H7 (cell line): ENCODE measurements at regions not wholly inside any gene's neighbourhood (a gene's known extent, or its start where the extent isn't known, plus 50 kb on each side); places are given as distances from the start of the nearest gene placed in this dataset.

Source experiments
- DNase-seq: peaks from one replicate; pipeline ENCODE4 v3.0.0; 2012
- H3K27me3 ChIP-seq: 2 replicates; pipeline ENCODE4 v1.6.0; 2011; ENCODE audit warnings: mild to moderate bottlenecking, low read length; ENCODE audit not compliant: control insufficient read depth, insufficient read depth
- H3K36me3 ChIP-seq: replicated peaks from 2 replicates; pipeline ENCODE4 v1.5.1; 2011; ENCODE audit warnings: low read length; ENCODE audit not compliant: control insufficient read depth, insufficient read depth
- H3K4me3 ChIP-seq: 2 replicates; pipeline ENCODE4 v1.5.1; 2011; ENCODE audit warnings: low read depth, mild to moderate bottlenecking, control low read depth, low read length, moderate library complexity; ENCODE audit not compliant: insufficient read depth

DNA sequence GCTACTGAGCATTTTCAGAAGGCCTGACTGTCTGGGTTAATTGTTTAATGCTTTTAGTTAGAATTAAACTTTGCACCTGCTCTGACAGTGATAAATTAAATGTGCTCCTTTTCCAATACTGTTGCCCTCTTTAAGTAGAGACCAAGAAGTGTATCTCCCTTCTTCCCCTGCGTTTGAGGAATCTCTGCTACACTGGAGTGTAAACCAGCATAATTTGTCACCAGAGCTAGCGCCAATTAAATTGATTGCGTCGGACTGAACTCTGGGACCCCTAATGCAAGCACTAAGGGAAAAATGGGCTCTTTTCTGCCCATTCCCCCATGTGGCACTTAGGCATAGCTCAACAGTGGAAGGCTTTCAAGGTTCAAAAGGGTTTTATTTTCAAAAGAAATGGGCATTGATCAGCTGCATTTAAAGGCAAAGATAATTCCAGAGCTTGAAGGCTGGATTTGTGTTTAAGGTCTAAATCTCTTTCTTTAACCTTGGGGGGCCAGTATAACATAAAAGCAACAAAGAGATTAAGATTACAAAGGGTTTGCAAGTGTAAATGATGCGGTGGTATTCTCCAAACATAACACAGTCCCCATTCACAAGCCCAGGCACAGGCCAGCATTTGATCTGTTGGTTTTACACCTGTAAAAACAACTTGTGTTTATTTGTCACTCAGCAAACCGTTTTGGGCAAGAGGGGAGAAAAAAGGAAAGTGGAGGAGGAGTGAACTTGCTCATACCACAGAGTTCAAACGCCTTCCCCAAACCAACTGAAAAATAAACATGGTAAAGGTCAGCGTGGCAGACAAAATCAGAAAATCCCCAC lies 427.6 kb downstream of the BCL11A start:
- DNase-seq: no peak
- Histone ChIP-seq H3K36me3 (no peaks in the 10 kb centered on the region), H3K4me3 (no peak overlapping the region), H3K27me3 (no peaks in the 10 kb centered on the region)

DNA sequence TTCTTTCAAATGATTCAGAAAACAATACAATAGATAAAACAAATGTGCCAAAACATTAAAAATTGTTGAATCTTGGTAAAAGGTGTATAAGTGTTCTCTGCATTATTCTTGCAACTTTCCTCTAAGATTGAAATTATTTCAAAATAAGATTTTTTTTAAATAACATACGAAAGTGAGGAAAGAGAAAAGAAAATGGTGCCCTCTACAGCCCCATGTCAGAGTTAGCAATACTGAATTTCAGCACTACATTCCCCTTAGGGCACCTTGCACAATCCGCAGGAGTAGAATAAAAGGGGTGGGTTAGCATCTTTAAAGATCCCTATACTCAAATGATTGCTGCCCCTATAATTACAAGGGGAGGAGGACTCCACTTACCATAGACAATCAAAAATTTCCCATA lies 433.7 kb downstream of the BCL11A start:
- no peak overlapping the region for H3K4me3 ChIP-seq
- no peaks in the 10 kb centered on the region for H3K27me3 ChIP-seq
- H3K36me3 ChIP-seq: no peaks in the 10 kb centered on the region
- DNase-seq: no peak

DNA sequence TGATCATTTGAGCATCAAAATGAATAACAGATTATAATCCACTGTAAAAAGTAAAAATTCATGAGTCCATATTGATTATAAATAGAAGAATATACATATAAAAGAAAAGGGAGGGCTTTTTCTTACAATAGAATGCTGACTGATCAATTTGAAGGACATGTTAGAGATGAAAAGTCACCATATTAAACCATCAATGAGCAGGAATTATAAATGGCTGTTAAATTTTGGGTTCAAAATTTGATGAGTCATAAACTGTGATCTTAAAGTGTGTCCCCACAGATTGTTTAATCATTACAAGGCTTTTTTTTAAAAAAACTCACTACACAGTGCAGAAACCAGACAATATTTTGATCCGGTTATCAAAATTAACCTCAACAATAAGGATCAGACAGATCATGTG lies 434.5 kb downstream of the BCL11A start:
- no peaks in the 10 kb centered on the region for H3K36me3 ChIP-seq
- H3K27me3 ChIP-seq: no peaks in the 10 kb centered on the region
- no peak overlapping the region for H3K4me3 ChIP-seq
- DNase-seq: no peak

DNA sequence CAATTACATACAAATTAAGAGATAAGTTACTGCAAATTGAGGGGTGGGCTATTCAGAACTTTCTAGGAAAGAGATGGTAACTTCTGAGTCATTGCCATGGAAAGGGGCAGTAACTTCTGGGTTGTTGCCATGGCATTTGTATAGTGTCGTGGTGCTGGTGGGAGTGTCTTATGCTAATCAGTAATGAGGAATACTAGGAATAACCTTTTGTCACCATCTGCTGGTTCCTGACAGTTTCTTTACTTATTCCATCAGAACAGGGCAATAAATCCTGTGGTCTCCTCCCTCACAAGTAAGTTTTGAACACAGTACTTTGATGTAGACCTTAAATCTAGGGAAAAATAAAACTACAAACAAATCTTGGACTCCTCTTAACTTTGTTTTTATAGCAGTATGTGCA lies 435.4 kb downstream of the BCL11A start:
- Histone ChIP-seq H3K4me3 (no peak overlapping the region), H3K27me3 (no peaks in the 10 kb centered on the region), H3K36me3 (no peaks in the 10 kb centered on the region)
- no peak for DNase-seq

DNA sequence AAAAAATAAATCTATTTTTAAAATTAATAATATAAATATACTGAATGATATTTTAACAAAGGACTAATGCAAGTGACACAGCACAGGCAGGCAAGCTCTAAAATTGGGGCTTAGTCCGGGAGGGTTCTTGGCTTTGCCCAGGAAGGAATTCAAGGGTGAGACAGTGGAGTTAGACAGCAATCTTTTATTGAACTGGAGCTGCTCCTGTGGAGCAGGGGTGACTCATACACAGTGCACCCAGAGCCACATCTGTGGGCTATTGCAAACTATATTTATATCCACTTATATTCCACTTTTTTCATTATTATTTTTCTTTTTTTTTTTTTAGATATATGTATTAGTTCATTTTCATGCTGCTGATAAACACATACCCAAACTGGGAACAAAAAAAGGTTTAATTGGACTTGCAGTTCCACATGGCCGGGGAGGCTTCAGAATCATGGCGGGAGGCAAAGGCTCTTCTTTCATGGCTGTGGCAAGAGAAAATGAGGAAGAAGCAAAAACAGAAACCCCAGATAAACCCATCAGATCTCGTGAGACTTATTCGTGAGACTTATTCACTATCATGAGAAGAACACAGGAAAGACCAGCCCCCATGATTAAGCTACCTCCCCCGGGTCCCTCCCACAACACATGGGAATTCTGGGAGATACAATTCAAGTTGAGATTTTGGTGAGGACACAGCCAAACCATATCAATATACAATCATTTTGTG lies 437.1 kb downstream of the BCL11A start:
- no peaks in the 10 kb centered on the region for H3K27me3 ChIP-seq
- H3K36me3 ChIP-seq: no peaks in the 10 kb centered on the region
- no peak overlapping the region for H3K4me3 ChIP-seq
- no peak for DNase-seq

DNA sequence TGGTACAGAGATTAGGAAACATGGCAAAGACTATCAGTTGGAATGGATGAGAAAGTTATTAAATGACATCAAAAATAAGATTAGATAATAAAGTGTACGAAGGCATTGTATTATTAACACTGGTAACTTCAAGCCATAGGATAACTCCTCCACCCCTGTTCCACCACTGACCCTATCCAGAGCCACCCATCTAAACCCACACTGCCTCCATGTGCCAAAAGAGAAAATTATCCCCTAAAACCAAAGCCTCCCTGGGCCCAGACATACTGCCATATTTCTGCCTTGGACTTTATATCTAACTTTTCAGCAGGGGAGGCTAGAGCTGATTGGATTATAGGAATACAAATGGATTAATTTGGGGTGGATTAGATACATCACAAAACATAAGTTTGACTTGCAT lies 443.7 kb downstream of the BCL11A start:
- peak; percentile 21 for DNase-seq
- Histone ChIP-seq H3K27me3 (no peaks in the 10 kb centered on the region), H3K4me3 (no peak overlapping the region), H3K36me3 (no peaks in the 10 kb centered on the region)

DNA sequence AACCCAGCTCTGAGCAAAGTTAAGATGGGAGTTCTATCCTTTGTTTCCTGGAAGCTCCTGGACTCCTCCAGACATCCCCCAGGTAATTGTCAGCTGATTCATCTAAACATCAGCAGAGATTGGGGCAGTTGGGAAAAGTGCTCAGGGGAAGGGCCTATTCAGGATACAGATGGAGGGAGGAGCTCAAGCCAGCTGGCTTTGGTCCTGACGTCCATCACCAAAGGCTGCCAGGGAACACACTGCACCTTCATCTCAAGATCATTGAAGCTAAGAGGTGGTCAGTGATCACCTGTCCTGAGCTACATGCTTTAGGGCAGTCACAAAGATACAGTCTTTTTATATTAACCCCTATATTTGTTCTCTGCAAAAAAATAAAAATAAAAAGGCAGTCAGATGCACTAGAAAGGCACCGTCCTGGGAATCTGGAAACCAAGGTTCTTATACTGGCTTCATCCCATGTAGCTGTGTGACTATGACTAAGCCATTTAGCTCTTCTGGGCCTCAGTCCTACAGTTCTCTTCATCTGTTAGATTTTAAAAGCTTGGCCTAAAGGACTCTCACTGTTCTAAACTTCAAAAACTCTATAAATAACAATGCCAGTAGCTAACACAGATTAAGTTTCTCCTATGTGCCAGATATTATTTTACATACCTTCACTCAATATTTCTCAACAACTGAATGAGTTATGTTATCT lies 446.5 kb downstream of the BCL11A start:
- no peak overlapping the region for H3K4me3 ChIP-seq
- DNase-seq: no peak
- H3K36me3 ChIP-seq: no peaks in the 10 kb centered on the region
- no peaks in the 10 kb centered on the region for H3K27me3 ChIP-seq

DNA sequence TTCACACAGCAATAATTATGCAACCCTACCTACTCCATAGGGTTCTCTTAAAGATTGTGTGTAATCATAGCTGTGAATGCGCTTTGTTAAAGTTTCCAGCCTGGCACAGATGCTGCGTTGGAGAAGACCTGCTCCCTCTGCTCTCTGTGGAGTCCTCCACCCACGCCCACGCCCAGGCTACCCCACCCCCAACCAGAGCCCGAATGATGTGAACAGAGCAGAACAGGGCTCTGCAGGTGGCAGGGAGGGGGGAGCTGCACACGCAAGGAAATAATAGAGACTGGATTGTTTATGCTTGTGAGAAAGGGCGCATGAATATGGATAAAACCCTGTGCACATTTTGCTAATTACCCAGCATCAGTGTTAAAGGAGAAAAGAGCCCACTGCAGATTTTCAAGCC lies 447.5 kb downstream of the BCL11A start:
- DNase-seq: no peak
- Histone ChIP-seq H3K36me3 (no peaks in the 10 kb centered on the region), H3K4me3 (no peak overlapping the region), H3K27me3 (no peaks in the 10 kb centered on the region)

DNA sequence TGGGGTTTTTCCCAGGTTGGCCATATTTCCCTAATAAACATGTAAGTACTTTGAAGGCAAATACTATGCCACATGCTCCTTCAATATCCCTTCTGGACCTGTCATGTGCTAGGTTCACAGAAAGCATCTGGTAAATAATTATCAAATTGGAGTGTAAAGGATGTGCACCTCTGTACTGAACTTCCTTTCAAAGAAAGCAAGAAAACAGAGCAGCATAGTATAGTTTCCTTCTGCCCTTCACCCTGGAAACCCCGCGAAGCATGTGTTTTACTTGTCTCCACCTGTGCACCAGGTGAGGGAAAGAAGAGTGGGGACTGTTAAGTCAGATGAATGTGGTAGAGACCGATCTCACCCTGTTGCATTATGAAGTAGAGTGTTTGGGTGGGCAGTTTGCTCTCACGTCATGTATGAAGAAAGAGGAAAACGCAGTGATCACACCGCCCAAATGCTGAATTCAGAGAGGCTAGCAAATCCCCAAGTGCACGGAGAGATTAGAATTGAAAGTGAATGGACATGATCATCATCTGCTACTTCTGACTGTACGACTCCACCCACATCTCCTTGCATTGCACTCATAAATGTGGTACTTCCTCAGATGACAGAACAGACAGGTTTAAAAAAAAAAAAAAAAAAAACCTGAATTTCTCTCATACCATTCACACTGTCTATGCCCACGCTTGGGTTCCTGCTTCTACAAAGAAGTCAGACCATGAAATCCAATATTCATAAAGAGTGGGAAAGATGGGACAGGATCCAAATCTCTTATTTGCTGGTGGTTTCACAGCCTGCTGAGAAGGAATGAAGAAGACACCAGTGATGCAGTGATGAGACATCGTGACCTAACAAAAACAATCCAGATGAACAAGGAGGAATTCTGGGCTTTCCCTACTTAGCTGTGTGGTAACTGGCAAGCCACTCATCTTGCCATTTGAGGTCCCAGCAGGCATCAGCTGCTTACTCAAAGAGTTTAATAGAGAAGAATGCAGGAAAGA lies 448.6 kb downstream of the BCL11A start:
- Histone ChIP-seq H3K36me3 (no peaks in the 10 kb centered on the region), H3K27me3 (no peaks in the 10 kb centered on the region), H3K4me3 (no peak overlapping the region)
- DNase-seq: no peak

DNA sequence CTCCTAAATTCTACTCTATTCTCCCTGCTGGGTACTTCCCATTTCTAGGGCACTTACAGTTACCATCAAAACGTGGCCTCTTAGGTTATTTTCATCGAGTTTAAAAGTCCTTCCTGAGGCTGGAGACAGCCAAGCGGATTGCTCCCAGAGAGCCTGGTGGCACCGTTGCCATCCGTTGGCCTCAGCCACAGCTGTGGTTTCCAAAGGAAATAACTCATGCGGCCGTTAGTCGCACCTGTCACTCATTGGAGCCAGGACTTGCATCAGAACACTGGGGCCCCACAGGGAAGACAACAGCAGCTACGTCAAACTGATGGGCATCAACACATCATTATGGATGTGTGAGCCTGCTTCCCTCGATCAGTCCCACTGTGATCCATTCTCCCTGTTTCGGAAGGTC lies 453.4 kb downstream of the BCL11A start:
- no peak overlapping the region for H3K4me3 ChIP-seq
- no peaks in the 10 kb centered on the region for H3K36me3 ChIP-seq
- no peak for DNase-seq
- no peaks in the 10 kb centered on the region for H3K27me3 ChIP-seq

DNA sequence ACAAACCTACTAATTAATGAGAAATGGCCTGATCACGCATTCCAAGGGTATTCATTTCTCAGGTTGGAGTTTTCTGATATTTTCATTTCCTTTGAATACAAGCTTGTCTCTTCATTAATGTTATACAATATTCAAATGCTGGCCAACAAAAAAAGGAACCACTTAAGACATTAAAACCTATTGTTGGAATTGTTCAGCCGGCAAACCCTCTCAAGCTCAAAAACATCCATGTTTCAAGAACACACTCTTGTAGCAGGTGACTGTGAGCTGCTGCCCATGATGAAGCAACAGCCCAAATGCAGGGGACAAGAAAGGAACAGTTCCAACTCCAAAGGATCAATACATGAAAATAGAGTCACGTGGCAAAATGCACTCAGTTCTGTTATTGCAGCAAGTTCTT lies 454.5 kb downstream of the BCL11A start:
- no peak for DNase-seq
- Histone ChIP-seq H3K4me3 (no peak overlapping the region), H3K36me3 (no peaks in the 10 kb centered on the region), H3K27me3 (no peaks in the 10 kb centered on the region)

DNA sequence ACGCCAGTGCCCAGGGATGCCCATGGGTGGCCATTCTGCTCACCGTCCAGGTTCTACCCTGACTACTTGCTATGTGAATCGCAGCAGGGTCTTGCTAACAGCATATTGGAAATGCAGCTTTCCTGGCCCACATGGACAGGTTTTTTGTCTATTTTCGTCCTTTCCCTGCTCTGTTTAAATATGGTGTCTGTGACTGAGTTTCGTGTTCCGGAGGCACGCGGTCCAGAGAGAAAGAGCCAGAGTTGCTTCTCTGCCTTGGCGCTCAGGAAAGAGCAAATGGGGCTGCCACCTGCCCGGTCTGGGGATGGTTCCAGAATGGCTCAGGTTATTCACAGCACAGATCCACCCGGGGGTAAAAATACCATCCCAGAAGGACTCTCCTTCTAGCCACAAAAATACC lies 456.2 kb downstream of the BCL11A start:
- Histone ChIP-seq H3K36me3 (no peaks in the 10 kb centered on the region), H3K27me3 (no peaks in the 10 kb centered on the region), H3K4me3 (no peak overlapping the region)
- no peak for DNase-seq

DNA sequence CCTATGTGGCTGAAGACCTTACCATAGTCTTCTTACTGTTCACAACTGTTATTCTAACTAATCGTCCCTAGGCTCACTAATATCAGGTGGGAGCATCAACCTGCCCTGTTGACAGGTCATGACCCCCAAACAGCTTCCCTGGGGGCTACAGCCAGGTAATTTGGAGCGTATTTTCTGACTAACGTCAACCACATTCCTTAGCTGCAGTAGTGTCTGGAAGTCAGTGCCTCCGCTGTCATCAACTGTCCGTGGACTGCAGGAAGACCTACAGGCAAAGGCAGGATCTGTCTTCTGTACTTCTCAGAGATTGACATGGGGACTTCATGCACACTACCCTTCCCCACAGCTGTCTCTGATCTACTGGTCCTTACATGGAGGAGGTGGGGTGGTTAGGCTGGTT lies 456.9 kb downstream of the BCL11A start:
- Histone ChIP-seq H3K4me3 (no peak overlapping the region), H3K36me3 (no peaks in the 10 kb centered on the region), H3K27me3 (no peaks in the 10 kb centered on the region)
- no peak for DNase-seq

DNA sequence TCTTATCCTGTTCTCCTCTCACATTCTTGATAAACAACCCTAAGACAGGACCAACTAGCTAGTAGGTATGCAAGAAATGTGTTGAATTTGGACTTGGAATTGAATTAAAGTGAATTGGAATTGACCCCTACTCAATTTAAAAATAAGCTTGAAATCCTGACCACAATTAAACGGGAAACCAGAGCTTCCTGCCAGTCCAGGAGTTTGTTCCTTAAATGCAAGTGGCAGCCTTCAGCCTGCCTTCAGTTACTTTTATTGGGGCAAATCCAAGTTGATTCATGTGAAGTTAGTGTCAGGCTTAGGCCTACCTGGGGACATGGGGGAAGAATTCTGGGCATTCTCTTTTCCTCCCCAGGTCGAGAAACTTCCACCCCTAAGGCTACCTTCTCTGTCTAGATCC lies 457.6 kb downstream of the BCL11A start:
- no peak for DNase-seq
- H3K36me3 ChIP-seq: no peaks in the 10 kb centered on the region

More for the DNA sequence above, 457.6 kb downstream of the BCL11A start:
- Histone ChIP-seq H3K27me3 (no peaks in the 10 kb centered on the region), H3K4me3 (no peak overlapping the region)
